ENCODE measurements at regions not wholly inside any gene's neighbourhood (a gene's known extent, or its start where the extent isn't known, plus 50 kb on each side); places are given as distances from the start of the nearest gene placed in this dataset.

DNA sequence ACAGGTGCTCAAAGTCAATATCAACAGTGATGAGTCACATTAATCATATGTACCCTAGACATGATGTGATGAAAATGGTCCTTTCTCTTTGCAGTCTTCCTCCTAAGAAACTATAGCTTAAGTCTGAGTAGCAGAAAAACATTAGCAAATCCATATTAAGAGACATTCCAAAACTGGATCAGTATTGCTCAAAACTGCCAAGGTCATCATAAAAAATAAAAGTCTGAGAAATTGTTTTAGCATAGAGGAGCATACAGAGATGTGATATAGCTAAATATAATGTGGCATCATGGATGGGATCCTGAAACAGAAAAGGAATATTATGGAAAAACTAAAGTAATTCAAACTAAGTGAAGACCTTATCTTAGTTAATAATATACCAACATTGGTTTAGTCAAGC lies 1316.1 kb downstream of the SUCLG1 start:
- TF ChIP-seq, protein P1, sequence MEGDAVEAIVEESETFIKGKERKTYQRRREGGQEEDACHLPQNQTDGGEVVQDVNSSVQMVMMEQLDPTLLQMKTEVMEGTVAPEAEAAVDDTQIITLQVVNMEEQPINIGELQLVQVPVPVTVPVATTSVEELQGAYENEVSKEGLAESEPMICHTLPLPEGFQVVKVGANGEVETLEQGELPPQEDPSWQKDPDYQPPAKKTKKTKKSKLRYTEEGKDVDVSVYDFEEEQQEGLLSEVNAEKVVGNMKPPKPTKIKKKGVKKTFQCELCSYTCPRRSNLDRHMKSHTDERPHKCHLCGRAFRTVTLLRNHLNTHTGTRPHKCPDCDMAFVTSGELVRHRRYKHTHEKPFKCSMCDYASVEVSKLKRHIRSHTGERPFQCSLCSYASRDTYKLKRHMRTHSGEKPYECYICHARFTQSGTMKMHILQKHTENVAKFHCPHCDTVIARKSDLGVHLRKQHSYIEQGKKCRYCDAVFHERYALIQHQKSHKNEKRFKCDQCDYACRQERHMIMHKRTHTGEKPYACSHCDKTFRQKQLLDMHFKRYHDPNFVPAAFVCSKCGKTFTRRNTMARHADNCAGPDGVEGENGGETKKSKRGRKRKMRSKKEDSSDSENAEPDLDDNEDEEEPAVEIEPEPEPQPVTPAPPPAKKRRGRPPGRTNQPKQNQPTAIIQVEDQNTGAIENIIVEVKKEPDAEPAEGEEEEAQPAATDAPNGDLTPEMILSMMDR (IDR thresholded peaks at IDR 0.05; ENCODE audit: control insufficient read depth, insufficient read depth, low read depth, low read length, missing control alignments), result no peak
- H3K4me3 ChIP-seq (ENCODE audit: control insufficient read depth, low read depth, low read length), result no peak overlapping the region
- DNase-seq (ENCODE audit: low read depth), result no peak

DNA sequence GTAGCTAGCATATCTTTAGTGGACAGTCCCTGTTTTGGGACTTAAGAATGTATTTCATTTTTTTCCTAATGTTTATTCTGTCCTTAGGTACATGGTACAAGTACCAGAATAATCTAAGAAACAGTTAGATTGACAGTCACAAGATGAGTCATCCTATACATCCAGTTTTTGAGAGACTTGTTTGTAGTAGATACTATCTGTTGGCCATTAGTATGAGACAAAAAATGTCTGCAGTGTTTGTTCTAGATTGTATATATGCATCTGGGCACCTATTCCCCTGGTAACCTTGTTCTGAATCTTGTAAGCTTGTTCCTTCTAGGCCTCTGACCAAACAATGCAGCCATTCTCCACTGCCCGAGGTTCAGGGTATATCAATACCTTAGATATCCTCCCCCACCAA lies 1343.5 kb downstream of the SUCLG1 start:
- H3K4me3 ChIP-seq (ENCODE audit: control insufficient read depth, low read depth, low read length), result no peak overlapping the region
- TF ChIP-seq, protein P1 (IDR thresholded peaks at IDR 0.05; ENCODE audit: control insufficient read depth, insufficient read depth, low read depth, low read length, missing control alignments), result no peak
- DNase-seq (ENCODE audit: low read depth), result no peak

- TF ChIP-seq, protein P1 (IDR thresholded peaks at IDR 0.05; ENCODE audit: control insufficient read depth, insufficient read depth, low read depth, low read length, missing control alignments), result no peak
- no peak overlapping the region for H3K4me3 ChIP-seq (ENCODE audit: control insufficient read depth, low read depth, low read length)
- no peak for DNase-seq (ENCODE audit: low read depth)
These were observed 1343.9 kb downstream of the SUCLG1 start for GRCh38 chr2:83115155-83115554.

DNA sequence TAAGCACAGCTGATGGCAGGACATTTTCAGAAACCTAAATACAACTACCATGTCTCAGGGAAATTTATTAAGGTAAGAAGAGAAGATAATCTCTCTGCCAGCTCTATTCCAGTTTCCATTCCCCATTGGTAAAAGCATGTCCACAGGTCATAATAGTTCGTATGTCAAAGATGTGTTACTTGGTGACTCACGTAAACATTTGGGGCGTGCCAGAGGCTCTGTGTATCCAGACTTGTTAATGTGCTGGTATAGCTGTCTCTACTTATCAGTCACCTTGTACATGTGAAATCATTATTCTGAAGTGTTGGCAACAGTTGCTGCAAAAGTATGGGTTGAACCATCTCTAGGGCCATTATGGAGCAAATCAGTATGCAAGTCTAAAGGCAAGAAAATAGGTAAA lies 1345.1 kb downstream of the SUCLG1 start:
- TF ChIP-seq, protein P1 (IDR thresholded peaks at IDR 0.05; ENCODE audit: control insufficient read depth, insufficient read depth, low read depth, low read length, missing control alignments), result no peak
- no peak overlapping the region for H3K4me3 ChIP-seq (ENCODE audit: control insufficient read depth, low read depth, low read length)
- no peak for DNase-seq (ENCODE audit: low read depth)

DNA sequence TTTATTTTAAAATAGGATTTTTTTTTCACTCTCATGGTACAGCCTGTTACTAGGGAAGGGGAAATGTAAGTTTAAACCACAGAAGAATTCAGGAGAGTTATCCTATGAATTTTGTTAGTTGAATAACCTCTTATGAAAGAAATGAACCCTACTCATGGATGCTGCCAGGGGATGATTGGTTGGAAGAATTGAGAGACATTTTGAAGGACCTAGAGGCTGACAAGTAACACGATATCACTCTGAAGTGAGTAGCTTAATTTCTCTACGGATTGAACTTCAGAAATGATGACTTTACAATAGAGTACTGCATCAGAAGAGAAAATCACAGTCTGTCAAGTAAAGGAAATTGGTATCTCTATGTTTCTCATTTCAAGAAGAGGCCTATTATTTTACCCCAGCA lies 1346.2 kb downstream of the SUCLG1 start:
- TF ChIP-seq, protein P1 (IDR thresholded peaks at IDR 0.05; ENCODE audit: control insufficient read depth, insufficient read depth, low read depth, low read length, missing control alignments), result no peak
- no peak for DNase-seq (ENCODE audit: low read depth)
- no peak overlapping the region for H3K4me3 ChIP-seq (ENCODE audit: control insufficient read depth, low read depth, low read length)

- DNase-seq (ENCODE audit: low read depth), result no peak
- TF ChIP-seq, protein P1 (IDR thresholded peaks at IDR 0.05; ENCODE audit: control insufficient read depth, insufficient read depth, low read depth, low read length, missing control alignments), result no peak
- H3K4me3 ChIP-seq (ENCODE audit: control insufficient read depth, low read depth, low read length), result no peak overlapping the region
These were observed 1349.8 kb downstream of the SUCLG1 start for GRCh38 chr2:83109284-83109683.

DNA sequence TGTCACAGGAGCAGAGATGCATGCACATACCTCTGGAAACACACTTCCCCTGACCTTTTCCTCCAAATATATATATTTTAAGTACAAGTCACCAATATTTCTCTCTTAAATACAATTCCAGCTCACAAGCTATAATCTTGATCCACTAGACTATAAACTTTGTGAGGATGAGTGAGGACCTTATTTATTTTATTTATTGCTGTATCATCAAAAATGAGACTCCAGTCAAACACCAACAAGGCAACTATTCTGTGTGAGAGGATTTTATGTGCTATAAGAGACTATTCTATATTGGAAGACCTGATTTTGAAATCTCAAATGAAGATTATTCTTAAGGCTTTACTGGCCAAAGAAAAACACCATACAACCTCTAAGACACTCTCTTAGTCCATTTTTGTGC lies 1352.2 kb downstream of the SUCLG1 start:
- DNase-seq (ENCODE audit: low read depth), result no peak
- TF ChIP-seq, protein P1 (IDR thresholded peaks at IDR 0.05; ENCODE audit: control insufficient read depth, insufficient read depth, low read depth, low read length, missing control alignments), result no peak
- no peak overlapping the region for H3K4me3 ChIP-seq (ENCODE audit: control insufficient read depth, low read depth, low read length)
